HepG2 (cell line): ENCODE measurements at regions not wholly inside any gene's neighbourhood (a gene's known extent, or its start where the extent isn't known, plus 50 kb on each side); places are given as distances from the start of the nearest gene placed in this dataset.

Experiments
- ATAC-seq: fragments of 200-7000 bp; cut with Tn5 transposase; 3 replicates; pipeline ENCODE4 v1.9.1; 2020; ENCODE audit warnings: mild to moderate bottlenecking, moderate library complexity
- BruUV-seq: library from RNA; stranded (reverse); fragments of 400-500 nt; replicated peaks from 2 replicates; lab custom pipeline; 2021; lab: Mats Ljungman, UMichigan
- CTCF ChIA-PET: fragments of 300-600 bp; formaldehyde crosslinking; extraction: SDS; loops from one replicate; lab custom pipeline; 2021; ENCODE audit warnings: low total read pairs, inconsistent platforms, low intra/inter-chr PET ratio; lab: Yijun Ruan, JAX
- POLR2A ChIA-PET: fragments of 350-600 bp; sonication (Branson Sonifier 250); formaldehyde crosslinking; loops from one replicate; lab custom pipeline; 2020; ENCODE audit warnings: antibody characterized with exemption, inconsistent platforms; lab: Yijun Ruan, JAX
- DNase-seq: peaks from one replicate; pipeline ENCODE4 v3.0.0-alpha.2; 2015; ENCODE audit warnings: low spot score
- FAIRE-seq: peaks from 3 replicates; lab custom pipeline; 2011; peaks lifted over from hg19 to GRCh38; lab: Jason Lieb, UNC
- H2AFZ ChIP-seq: one replicate; pipeline ENCODE4 v1.6.1; 2011; ENCODE audit warnings: low read length, inconsistent platforms
- H3K27ac ChIP-seq: fragments of 300-600 bp; 3 replicates; pipeline ENCODE4 v1.8.0; 2011; ENCODE audit warnings: mixed run types, mild to moderate bottlenecking, mixed read lengths, low read length, inconsistent platforms; ENCODE audit not compliant: insufficient read depth; ENCODE audit errors: extremely low read length
- H3K27me3 ChIP-seq, 2 experiments: fragments of 200-600 bp in 1 of 2; 2 replicates in 1 of 2; 3 replicates in 1 of 2; pipeline versions ENCODE4 v1.6.0 to v1.8.0; 2011; ENCODE audit warnings: low read length in 2 of 2, mild to moderate bottlenecking in 2 of 2, moderate library complexity in 2 of 2, inconsistent platforms in 1 of 2; ENCODE audit not compliant: insufficient read depth in 2 of 2, control insufficient read depth in 1 of 2
- H3K36me3 ChIP-seq, 2 experiments: fragments of 200-600 bp in 1 of 2; replicated peaks in 1 of 2; 2 replicates in 1 of 2; 3 replicates in 1 of 2; pipeline versions ENCODE4 v1.5.1 to v1.8.0; 2011; ENCODE audit warnings: low read length in 2 of 2, inconsistent platforms in 1 of 2; ENCODE audit not compliant: insufficient read depth in 2 of 2, control insufficient read depth in 1 of 2
- H3K4me1 ChIP-seq: 2 replicates; pipeline ENCODE4 v1.5.1; 2012; ENCODE audit warnings: low read length, inconsistent platforms; ENCODE audit not compliant: insufficient read depth
- H3K4me2 ChIP-seq: 2 replicates; pipeline ENCODE4 v1.6.0; 2011; ENCODE audit warnings: low read depth, low read length, inconsistent platforms
- H3K4me3 ChIP-seq, 3 experiments: fragments of 200-600 bp in 1 of 3; sonication (generic), shearing (Covaris generic) in 1 of 3; replicated peaks in 1 of 3; 2 replicates each; pipeline ENCODE4 v1.5.1; 2011 to 2016; ENCODE audit warnings: low read length in 3 of 3, inconsistent platforms in 2 of 3, low read depth in 2 of 3, mild to moderate bottlenecking in 2 of 3, control low read depth in 1 of 3, mixed read lengths in 1 of 3; ENCODE audit not compliant: insufficient read depth in 1 of 3
- H3K79me2 ChIP-seq: one replicate; pipeline ENCODE4 v1.6.1; 2011; ENCODE audit warnings: low read length, inconsistent platforms; ENCODE audit not compliant: insufficient read depth
- H3K9ac ChIP-seq: 2 replicates; pipeline ENCODE4 v1.6.0; 2011; ENCODE audit warnings: mild to moderate bottlenecking, low read depth, low read length, inconsistent platforms; ENCODE audit not compliant: insufficient read depth
- H3K9me3 ChIP-seq: 2 replicates; pipeline ENCODE4 v1.5.1; 2012; ENCODE audit warnings: mild to moderate bottlenecking, low read length
- H4K20me1 ChIP-seq: 2 replicates; pipeline ENCODE4 v1.6.0; 2011; ENCODE audit warnings: inconsistent platforms, mild to moderate bottlenecking, low read length, moderate library complexity; ENCODE audit not compliant: insufficient read depth
- BCL6 ChIP-seq: IDR thresholded peaks from 2 replicates; pipeline ENCODE4 v1.6.1; 2016; ENCODE audit warnings: missing genetic modification reagents, missing compliant biosample characterization
- DDIT3 ChIP-seq: sonication (generic); formaldehyde crosslinking; IDR thresholded peaks from 2 replicates; pipeline ENCODE4 v1.4.0; 2020; ENCODE audit warnings: mild to moderate bottlenecking, missing genetic modification reagents
- E2F5 ChIP-seq: sonication (generic); formaldehyde crosslinking; conservative IDR thresholded peaks from 2 replicates; pipeline ENCODE4 v1.4.0; 2020; ENCODE audit warnings: missing genetic modification reagents
- NR2F6 ChIP-seq, 2 experiments: IDR thresholded peaks; 2 replicates each; pipeline ENCODE4 v1.6.1; 2016; ENCODE audit warnings: antibody characterized with exemption in 1 of 2, mild to moderate bottlenecking in 1 of 2
- NRL ChIP-seq: sonication (generic); formaldehyde crosslinking; IDR thresholded peaks from 2 replicates; pipeline ENCODE4 v1.5.0; 2020; ENCODE audit warnings: missing genetic modification reagents, mild to moderate bottlenecking, moderate library complexity, borderline replicate concordance
- REPIN1 ChIP-seq: sonication (generic); formaldehyde crosslinking; IDR thresholded peaks from 2 replicates; pipeline ENCODE4 v1.8.0; 2022; ENCODE audit warnings: missing genetic modification reagents, low read depth, mild to moderate bottlenecking, borderline replicate concordance
- SP4 ChIP-seq: sonication (generic); formaldehyde crosslinking; IDR thresholded peaks from 2 replicates; pipeline ENCODE4 v1.8.1; 2023; ENCODE audit warnings: mild to moderate bottlenecking, missing genetic modification reagents
- STAT5B ChIP-seq: sonication (generic); formaldehyde crosslinking; IDR thresholded peaks from 2 replicates; pipeline ENCODE4 v1.4.0; 2020; ENCODE audit warnings: missing genetic modification reagents
- THAP9 ChIP-seq: sonication (generic); formaldehyde crosslinking; IDR thresholded peaks from 2 replicates; pipeline ENCODE4; 2020; ENCODE audit warnings: missing genetic modification reagents, mild to moderate bottlenecking, borderline replicate concordance
- ZMAT3 ChIP-seq: sonication (generic); formaldehyde crosslinking; conservative IDR thresholded peaks from 2 replicates; pipeline ENCODE4 v1.7.0; 2021; ENCODE audit warnings: missing genetic modification reagents
- ZNF160 ChIP-seq: sonication (generic); formaldehyde crosslinking; IDR thresholded peaks from 2 replicates; pipeline ENCODE4 v1.8.0; 2022; ENCODE audit warnings: mild to moderate bottlenecking, inconsistent platforms, missing genetic modification reagents
- ZNF407 ChIP-seq: sonication (generic); formaldehyde crosslinking; IDR thresholded peaks from one replicate; pipeline ENCODE4 v1.5.1; 2020; ENCODE audit warnings: mild to moderate bottlenecking, missing genetic modification reagents; ENCODE audit errors: not compliant biosample characterization
- ZNF557 ChIP-seq: sonication (generic); formaldehyde crosslinking; IDR thresholded peaks from 2 replicates; pipeline ENCODE4 v1.4.0; 2020; ENCODE audit warnings: missing genetic modification reagents
- ZNF768 ChIP-seq: sonication (generic); formaldehyde crosslinking; IDR thresholded peaks from 2 replicates; pipeline ENCODE4 v1.4.0; 2020; ENCODE audit warnings: missing genetic modification reagents
- WGBS: methylation state at CpG from one replicate; pipeline ENCODE4 v1.1.6; 2017; ENCODE audit warnings: low lambda C conversion rate; 5-methylcytosine and 5-hydroxymethylcytosine counted together
- in situ Hi-C: cut with HindIII; loops from 2 replicates; pipeline ENCODE4 v1.10.0; 2017; ENCODE audit warnings: low pct_unique_long_range_greater_than_20kb; ENCODE audit not compliant: extremely low pct_ligation_motif_present
- intact Hi-C: fragments of 100-400 bp; cut with micrococcal nuclease; formaldehyde crosslinking; loops from one replicate; pipeline ENCODE4 v1.10.0; 2022; ENCODE audit not compliant: unreplicated experiment

- in situ Hi-C loops, result no loop called here
- no peak overlapping the region for H3K9ac ChIP-seq
- H3K27me3 ChIP-seq, result no peaks in the 10 kb centered on the region; a peak in 1 of 5 replicates
- CTCF ChIA-PET, result no interaction called here
- no peak overlapping the region for H3K4me2 ChIP-seq
- DNase-seq (no peak), ATAC-seq (no peak), FAIRE-seq (no peak)
- H3K9me3 ChIP-seq, result no peaks in the 10 kb centered on the region
- H3K36me3 ChIP-seq, result no peaks in the 10 kb centered on the region
- POLR2A ChIA-PET, result no interaction called here
- 0 out of 2 replicates have a peak, but pooled peaks cover 5% of the 10 kb centered on the region for H3K4me1 ChIP-seq
- no peak overlapping the region for H2AFZ ChIP-seq
- no peaks in the 10 kb centered on the region for H3K79me2 ChIP-seq
- H3K4me3 ChIP-seq, result no peak overlapping the region
- no TSS peak for BruUV-seq
- H4K20me1 ChIP-seq, result no peaks in the 10 kb centered on the region
- intact Hi-C loops, result no loop called here
- no peak overlapping the region for H3K27ac ChIP-seq
- WGBS, result 46% methylated on average over 4 of the region's 5 CpGs
- TF ChIP-seq THAP9 (CRISPR knock-in tag) (no peak), BCL6 (CRISPR knock-in tag) (no peak), STAT5B (no peak), ZNF557 (CRISPR knock-in tag) (no peak), ZNF160 (CRISPR knock-in tag) (no peak), NRL (CRISPR knock-in tag) (no peak), E2F5 (CRISPR knock-in tag) (no peak), ZNF768 (CRISPR knock-in tag) (no peak), NR2F6 (IDR thresholded peaks at IDR 0.05) (no peak), NR2F6 (CRISPR knock-in tag; IDR thresholded peaks at IDR 0.05) (no peak), REPIN1 (no peak), SP4 (no peak), ZNF407 (CRISPR knock-in tag) (no peak), ZMAT3 (CRISPR knock-in tag) (no peak), DDIT3 (CRISPR knock-in tag) (no peak)
Observed at GRCh38 chr5:53319315-53319714, 161.1 kb upstream of the FST start.
